Activated CD8-positive, alpha-beta T cell treated with anti-CD3 and anti-CD28 coated beads for 36 hours (primary cell): ENCODE measurements at regions not wholly inside any gene's neighbourhood (a gene's known extent, or its start where the extent isn't known, plus 50 kb on each side); places are given as distances from the start of the nearest gene placed in this dataset.

Experiments
- ATAC-seq: fragments of 200-7000 bp; cut with Tn5 transposase; one replicate; pipeline ENCODE4 v1.10.0; 2021; ENCODE audit warnings: mild to moderate bottlenecking, moderate library complexity
- CTCF ChIA-PET: fragments of 350-600 bp; sonication (Branson Sonifier 250); formaldehyde crosslinking; loops from one replicate; lab custom pipeline; 2021; ENCODE audit warnings: antibody characterized with exemption; lab: Charles Lee
- POLR2A ChIA-PET: fragments of 350-600 bp; sonication (Branson Sonifier 250); formaldehyde crosslinking; loops from one replicate; lab custom pipeline; 2021; ENCODE audit warnings: antibody characterized with exemption; lab: Charles Lee
- DNase-seq: peaks from one replicate; pipeline ENCODE4 v3.0.0-alpha.2; 2020
- H3K27ac Mint-ChIP-seq: one replicate; pipeline ENCODE4 v1.8.0; 2021; ENCODE audit warnings: mild to moderate bottlenecking, mixed read lengths
- H3K27me3 Mint-ChIP-seq: one replicate; pipeline ENCODE4 v1.8.0; 2021; ENCODE audit warnings: mixed read lengths
- H3K36me3 Mint-ChIP-seq: one replicate; pipeline ENCODE4 v1.8.0; 2021; ENCODE audit warnings: low read depth, mixed read lengths
- H3K4me1 Mint-ChIP-seq: one replicate; pipeline ENCODE4 v1.8.0; 2021; ENCODE audit warnings: low read depth, mixed read lengths
- H3K4me3 Mint-ChIP-seq: one replicate; pipeline ENCODE4 v1.8.0; 2021; ENCODE audit warnings: mild to moderate bottlenecking, moderate library complexity, mixed read lengths
- H3K9me3 Mint-ChIP-seq: one replicate; pipeline ENCODE4 v1.8.0; 2021; ENCODE audit warnings: mixed read lengths
- CTCF ChIP-seq: fragments of 200-600 bp; IDR thresholded peaks from one replicate; pipeline ENCODE4 v1.8.0; 2022; ENCODE audit warnings: antibody characterized with exemption, mild to moderate bottlenecking
- intact Hi-C: fragments of 100-400 bp; cut with micrococcal nuclease; formaldehyde crosslinking; loops from one replicate; pipeline ENCODE4 v1.10.0; 2022

GRCh38 chr7:83782628-83783027 lies 133.7 kb upstream of the SEMA3E start:
- Mint-ChIP-seq H3K4me1 (no peaks in the 10 kb centered on the region), H3K27me3 (no peaks in the 10 kb centered on the region), H3K4me3 (no peak overlapping the region), H3K9me3 (no peaks in the 10 kb centered on the region), H3K27ac (no peak overlapping the region), H3K36me3 (no peaks in the 10 kb centered on the region)
- TF ChIP-seq CTCF: no peak
- intact Hi-C loops: no loop called here
- ATAC-seq: no peak
- ChIA-PET CTCF (no interaction called here), POLR2A (no interaction called here)
- no peak for DNase-seq

- ChIA-PET POLR2A (no interaction called here), CTCF (no interaction called here)
- peaks cover 1% of the 10 kb centered on the region for H3K9me3 Mint-ChIP-seq
- no peak overlapping the region for H3K4me3 Mint-ChIP-seq
- no peaks in the 10 kb centered on the region for H3K27me3 Mint-ChIP-seq
- ATAC-seq (no peak), DNase-seq (no peak)
- no peak overlapping the region for H3K27ac Mint-ChIP-seq
- no peaks in the 10 kb centered on the region for H3K36me3 Mint-ChIP-seq
- intact Hi-C loops: no loop called here
- H3K4me1 Mint-ChIP-seq: no peaks in the 10 kb centered on the region
- no peak for TF ChIP-seq CTCF
These were observed 129.1 kb upstream of the SEMA3E start for GRCh38 chr7:83778073-83778443.

- Mint-ChIP-seq H3K4me3 (no peak overlapping the region), H3K9me3 (peaks cover 1% of the 10 kb centered on the region), H3K4me1 (no peaks in the 10 kb centered on the region), H3K27ac (no peak overlapping the region), H3K36me3 (no peaks in the 10 kb centered on the region), H3K27me3 (no peaks in the 10 kb centered on the region)
- TF ChIP-seq CTCF: no peak
- DNase-seq (no peak), ATAC-seq (no peak)
- ChIA-PET POLR2A (no interaction called here), CTCF (no interaction called here)
- intact Hi-C loops: no loop called here
These were observed 128.6 kb upstream of the SEMA3E start for GRCh38 chr7:83777406-83778072.

- Mint-ChIP-seq H3K27ac (no peak overlapping the region), H3K9me3 (no peaks in the 10 kb centered on the region), H3K36me3 (no peaks in the 10 kb centered on the region), H3K27me3 (no peaks in the 10 kb centered on the region), H3K4me1 (no peaks in the 10 kb centered on the region), H3K4me3 (no peak overlapping the region)
- TF ChIP-seq CTCF: no peak
- no peak for ATAC-seq
- DNase-seq: no peak
- POLR2A ChIA-PET: no interaction called here
- CTCF ChIA-PET: no interaction called here
- intact Hi-C loops: no loop called here
These were observed 120.5 kb upstream of the SEMA3E start for GRCh38 chr7:83769407-83769806.

- Mint-ChIP-seq H3K27ac (no peak overlapping the region), H3K9me3 (peaks cover 7% of the 10 kb centered on the region), H3K4me1 (no peaks in the 10 kb centered on the region), H3K36me3 (no peaks in the 10 kb centered on the region), H3K27me3 (no peaks in the 10 kb centered on the region), H3K4me3 (no peak overlapping the region)
- ChIA-PET POLR2A (no interaction called here), CTCF (no interaction called here)
- DNase-seq (no peak), ATAC-seq (no peak)
- TF ChIP-seq CTCF: no peak
- intact Hi-C loops: no loop called here
These were observed 102.3 kb upstream of the SEMA3E start for GRCh38 chr7:83751217-83751616.
